HG02885 (cell line): ENCODE measurements at regions not wholly inside any gene's neighbourhood (a gene's known extent, or its start where the extent isn't known, plus 50 kb on each side); places are given as distances from the start of the nearest gene placed in this dataset.
"Not testable (repeated sequence)": the region's sequence is repeated elsewhere in the genome, so short reads cannot be mapped to it uniquely, and the experiment has no call there.

Experiments
- ATAC-seq: cut with Tn5 transposase; IDR thresholded peaks from one replicate; pipeline ENCODE4 v1.9.1; 2021; ENCODE audit warnings: mild to moderate bottlenecking; ENCODE audit not compliant: unreplicated experiment, poor library complexity

GRCh38 chr7:84744385-84744784, 442.5 kb downstream of the SEMA3D start:
- no peak for ATAC-seq

DNA sequence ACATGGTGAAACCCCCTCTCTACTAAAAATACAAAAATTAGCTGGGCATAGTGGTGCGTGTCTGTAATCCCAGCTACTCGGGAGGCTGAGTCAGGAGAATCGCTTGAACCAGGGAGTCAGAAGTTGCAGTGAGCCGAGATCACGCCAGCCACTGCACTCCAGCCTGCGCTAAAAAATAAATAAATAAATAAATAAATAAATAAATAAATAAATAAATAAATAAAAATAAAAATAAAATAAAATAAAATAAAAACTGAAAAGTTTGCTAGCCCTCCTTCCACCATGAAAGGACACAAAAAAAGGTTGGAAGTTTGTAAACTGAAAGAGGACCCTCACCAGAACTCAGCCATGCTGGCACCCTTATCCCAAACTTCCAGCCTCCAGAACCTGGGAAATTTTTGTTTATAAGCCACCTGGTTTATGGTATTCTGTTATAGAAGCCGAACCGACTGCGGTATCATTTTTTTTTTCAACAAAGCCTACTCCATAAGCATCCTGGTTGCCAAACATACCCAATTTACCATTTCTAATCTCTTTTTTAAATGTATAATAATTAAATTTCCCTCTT, 448.2 kb downstream of the SEMA3D start:
- no peak for ATAC-seq

- no peak for ATAC-seq
Observed at GRCh38 chr7:84735677-84736076, 451.2 kb downstream of the SEMA3D start.

GRCh38 chr7:84735011-84735410, 451.8 kb downstream of the SEMA3D start:
- ATAC-seq: no peak

DNA sequence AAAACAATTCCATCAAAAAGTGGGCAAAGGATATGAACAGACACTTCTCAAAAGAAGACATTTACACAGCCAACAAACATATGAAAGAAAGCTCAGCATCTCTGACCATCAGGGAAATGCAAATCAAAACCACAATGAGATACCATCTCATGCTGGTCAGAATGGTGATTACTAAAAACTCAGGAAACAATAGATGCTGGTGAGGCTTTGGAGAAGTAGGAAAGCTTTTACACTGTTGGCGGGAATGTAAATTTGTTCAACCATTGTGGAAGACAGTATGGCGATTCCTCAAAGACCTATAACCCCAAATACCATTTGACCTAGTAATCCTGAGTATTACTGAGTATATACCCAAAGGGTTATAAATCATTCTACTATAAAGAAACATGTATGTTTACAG, 452.9 kb downstream of the SEMA3D start:
- ATAC-seq: not testable (repeated sequence)

DNA sequence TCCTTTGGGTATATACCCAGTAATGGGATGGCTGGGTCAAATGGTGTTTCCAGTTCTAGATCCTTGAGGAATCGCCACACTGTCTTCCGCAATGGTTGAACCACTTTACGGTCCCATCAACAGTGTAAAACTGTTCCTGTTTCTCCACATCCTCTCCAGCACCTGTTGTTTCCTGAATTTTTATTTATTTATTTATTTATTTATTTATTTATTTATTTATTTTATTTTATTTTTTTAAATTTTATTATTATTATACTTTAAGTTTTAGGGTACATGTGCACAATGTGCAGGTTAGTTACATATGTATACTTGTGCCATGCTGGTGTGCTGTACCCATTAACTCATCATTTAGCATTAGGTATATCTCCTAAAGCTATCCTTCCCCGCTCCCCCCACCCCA, 456.0 kb downstream of the SEMA3D start:
- not testable (repeated sequence) for ATAC-seq

GRCh38 chr7:84729284-84729683, 457.6 kb downstream of the SEMA3D start:
- no peak for ATAC-seq

DNA sequence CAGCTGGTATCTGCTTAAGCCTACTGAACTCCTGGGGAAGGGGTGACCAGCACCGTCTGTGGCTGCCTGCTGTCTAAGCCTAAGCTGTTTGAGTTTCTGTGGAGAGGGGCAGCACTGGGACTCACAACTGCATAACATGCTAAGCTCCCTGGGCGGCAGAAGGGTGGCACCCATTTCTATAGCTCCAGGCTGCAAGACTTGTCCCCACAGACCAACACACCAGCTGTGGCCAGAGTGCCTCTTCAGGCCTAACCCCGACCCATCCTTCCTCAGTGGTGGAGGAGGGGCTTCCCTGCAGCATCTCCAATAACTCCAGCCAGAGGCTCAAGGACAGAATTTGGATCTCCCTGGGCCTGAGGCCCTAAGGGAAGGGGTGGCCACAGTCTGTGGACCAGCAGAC, 464.1 kb downstream of the SEMA3D start:
- ATAC-seq: no peak

DNA sequence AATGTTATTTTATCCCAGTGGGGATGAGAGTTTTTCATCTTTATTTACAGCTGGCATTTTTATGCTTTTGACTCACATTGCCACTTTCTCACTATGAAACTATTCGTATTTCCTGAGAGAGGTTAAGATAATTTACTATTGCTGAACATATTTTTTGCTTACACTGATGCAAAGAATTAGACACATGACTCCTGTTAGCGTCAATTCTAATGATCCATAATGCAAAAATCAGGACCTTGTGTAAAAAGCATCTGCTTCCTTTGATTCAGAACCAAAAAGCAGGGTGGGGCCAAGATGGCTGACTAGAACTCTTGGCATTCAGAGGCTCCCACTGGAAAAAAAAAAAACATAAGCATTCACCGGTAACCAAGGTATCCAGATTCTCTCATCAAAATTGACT, 464.8 kb downstream of the SEMA3D start:
- ATAC-seq: no peak

GRCh38 chr7:84720456-84721097, 466.3 kb downstream of the SEMA3D start:
- ATAC-seq: no peak

- ATAC-seq: no peak
Observed at GRCh38 chr7:84714765-84715164, 472.1 kb downstream of the SEMA3D start.

DNA sequence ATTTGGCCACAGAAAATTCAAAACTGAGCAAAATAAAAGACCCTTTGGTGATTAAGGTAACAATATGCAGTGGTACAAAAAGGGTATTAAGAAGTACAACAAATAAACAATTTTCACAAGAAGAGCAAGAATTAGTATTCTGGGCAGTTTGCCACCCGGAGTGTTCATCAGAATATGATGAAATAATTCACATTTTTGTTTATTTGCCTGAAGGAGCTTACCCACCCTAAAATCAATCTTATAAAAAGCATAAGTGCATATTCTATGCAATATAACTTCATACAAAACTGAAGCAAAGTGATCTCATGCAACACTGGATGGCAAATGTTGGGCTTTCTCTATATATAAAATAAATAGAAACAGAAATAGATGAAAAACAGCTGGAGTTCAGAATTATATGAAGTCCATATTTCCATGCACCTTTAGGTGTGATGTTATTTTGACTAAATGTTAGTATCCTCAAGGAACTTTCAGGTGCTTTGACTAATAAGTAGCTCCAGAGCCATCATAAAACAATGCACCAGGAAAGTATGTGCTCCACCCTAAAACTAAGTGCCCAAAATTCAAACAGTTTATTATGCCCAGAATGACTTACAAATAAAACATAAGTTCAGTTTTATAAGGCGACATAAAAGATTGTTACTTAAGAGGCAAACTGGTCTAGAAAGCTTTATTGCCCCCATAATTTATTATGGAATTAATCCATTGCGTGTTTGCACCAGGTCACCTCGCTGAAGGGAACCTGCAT, 474.3 kb downstream of the SEMA3D start:
- ATAC-seq: no peak

DNA sequence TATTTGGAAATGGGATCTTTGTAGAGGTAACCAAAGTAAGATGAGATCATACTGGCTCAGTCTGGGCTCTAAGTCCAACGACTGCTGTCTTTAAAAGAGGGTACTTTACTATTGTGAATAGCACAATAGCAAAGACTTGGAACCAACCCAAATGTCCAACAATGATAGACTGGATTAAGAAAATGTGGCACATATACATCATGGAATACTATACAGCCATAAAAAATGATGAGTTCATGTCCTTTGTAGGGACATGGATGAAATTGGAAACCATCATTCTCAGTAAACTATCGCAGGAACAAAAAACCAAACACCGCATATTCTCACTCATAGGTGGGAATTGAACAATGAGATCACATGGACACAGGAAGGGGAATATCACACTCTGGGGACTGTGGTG, 476.3 kb downstream of the SEMA3D start:
- not testable (repeated sequence) for ATAC-seq

GRCh38 chr7:84705706-84706105, 481.1 kb downstream of the SEMA3D start:
- no peak for ATAC-seq

DNA sequence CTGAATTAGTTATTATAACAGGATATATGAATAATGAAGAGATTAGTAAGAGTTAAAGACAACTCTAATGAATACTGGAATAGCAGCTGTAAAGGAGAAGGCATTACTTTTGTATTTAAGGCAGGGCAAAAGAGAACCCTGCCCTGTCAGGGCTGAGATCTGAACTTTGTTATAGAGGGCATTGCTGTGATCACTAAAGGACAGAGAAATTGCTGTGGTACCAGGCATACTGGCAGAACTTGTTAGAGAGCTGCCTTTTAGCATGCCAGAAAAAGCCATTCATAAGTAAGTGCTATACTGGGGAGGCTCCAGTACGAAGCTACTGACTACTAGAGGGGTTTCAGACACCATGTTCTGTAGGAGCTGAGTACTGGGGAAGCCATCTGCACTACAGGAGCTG, 481.8 kb downstream of the SEMA3D start:
- ATAC-seq: no peak

- ATAC-seq: no peak
Observed at GRCh38 chr7:84704380-84704779, 482.5 kb downstream of the SEMA3D start.

DNA sequence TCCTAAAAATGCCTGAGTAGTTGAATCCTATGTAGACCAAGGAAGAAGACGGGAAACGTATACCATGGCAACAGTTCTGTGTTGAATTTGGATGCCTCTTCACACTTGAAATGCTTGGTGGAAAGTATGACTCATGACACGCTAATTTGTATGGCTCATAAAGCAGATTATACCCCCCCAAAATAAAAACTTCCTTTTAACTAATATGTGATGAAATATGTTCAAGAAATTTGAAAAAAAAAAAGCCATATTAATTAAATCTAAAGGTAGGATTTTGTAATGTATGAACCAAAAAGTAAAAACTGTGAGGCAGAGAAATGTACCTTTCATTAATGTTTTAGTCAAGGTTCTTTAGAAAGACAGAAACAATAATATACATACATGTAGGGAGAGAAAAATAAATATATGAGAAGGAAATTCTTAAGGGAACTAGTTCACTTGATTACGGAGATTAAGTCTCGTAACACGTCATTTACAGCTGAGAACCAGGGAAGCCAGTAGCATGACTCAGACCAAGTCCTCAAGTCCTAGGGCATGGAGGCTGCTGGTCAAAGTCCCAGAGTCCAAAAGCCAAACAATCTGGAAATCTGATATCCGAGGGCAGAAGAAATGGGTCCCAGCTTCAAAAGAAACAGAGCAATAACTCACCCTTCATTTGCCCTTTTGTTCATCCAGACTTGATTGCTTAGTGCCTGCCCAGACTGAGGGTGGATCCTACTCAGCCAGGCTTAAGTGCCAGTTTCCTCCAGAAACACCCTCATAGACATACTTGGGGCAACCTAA, 485.1 kb downstream of the SEMA3D start:
- no peak for ATAC-seq

- no peak for ATAC-seq
Observed at GRCh38 chr7:84700563-84701370, 486.1 kb downstream of the SEMA3D start.

GRCh38 chr7:84697506-84697905, 489.4 kb downstream of the SEMA3D start:
- no peak for ATAC-seq

GRCh38 chr7:84693483-84693882, 493.4 kb downstream of the SEMA3D start:
- no peak for ATAC-seq
